ENCODE measurements at regions not wholly inside any gene's neighbourhood (a gene's known extent, or its start where the extent isn't known, plus 50 kb on each side); places are given as distances from the start of the nearest gene placed in this dataset.

GRCh38 chr12:125836647-125837046 is 771.4 kb downstream of the AACS start:
- TF ChIP-seq, protein P1, sequence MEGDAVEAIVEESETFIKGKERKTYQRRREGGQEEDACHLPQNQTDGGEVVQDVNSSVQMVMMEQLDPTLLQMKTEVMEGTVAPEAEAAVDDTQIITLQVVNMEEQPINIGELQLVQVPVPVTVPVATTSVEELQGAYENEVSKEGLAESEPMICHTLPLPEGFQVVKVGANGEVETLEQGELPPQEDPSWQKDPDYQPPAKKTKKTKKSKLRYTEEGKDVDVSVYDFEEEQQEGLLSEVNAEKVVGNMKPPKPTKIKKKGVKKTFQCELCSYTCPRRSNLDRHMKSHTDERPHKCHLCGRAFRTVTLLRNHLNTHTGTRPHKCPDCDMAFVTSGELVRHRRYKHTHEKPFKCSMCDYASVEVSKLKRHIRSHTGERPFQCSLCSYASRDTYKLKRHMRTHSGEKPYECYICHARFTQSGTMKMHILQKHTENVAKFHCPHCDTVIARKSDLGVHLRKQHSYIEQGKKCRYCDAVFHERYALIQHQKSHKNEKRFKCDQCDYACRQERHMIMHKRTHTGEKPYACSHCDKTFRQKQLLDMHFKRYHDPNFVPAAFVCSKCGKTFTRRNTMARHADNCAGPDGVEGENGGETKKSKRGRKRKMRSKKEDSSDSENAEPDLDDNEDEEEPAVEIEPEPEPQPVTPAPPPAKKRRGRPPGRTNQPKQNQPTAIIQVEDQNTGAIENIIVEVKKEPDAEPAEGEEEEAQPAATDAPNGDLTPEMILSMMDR (conservative IDR thresholded peaks at IDR 0.05; ENCODE audit: low read length) = no peak
- no peak for TF ChIP-seq EZH2phosphoT487 (IDR thresholded peaks at IDR 0.05; ENCODE audit: borderline replicate concordance, low read depth, low read length)
